Prostate gland (tissue), 1 donor: ENCODE measurements at regions not wholly inside any gene's neighbourhood (a gene's known extent, or its start where the extent isn't known, plus 50 kb on each side); places are given as distances from the start of the nearest gene placed in this dataset.

ENCODE experiments used
- POLR2A ChIP-seq: fragments of 450-650 bp; IDR thresholded peaks from one replicate; pipeline ENCODE4 v1.6.1; 2016; ENCODE audit warnings: antibody characterized with exemption, mild to moderate bottlenecking
- POLR2AphosphoS5 ChIP-seq: sonication (generic); formaldehyde crosslinking; IDR thresholded peaks from one replicate; pipeline ENCODE4 v1.6.1; 2017; ENCODE audit warnings: antibody characterized with exemption

GRCh38 chr4:101711590-101712260 is 78.8 kb upstream of the BANK1 start:
- TF ChIP-seq POLR2AphosphoS5: no peak
- TF ChIP-seq POLR2A: no peak
